NT2/D1 (cell line): ENCODE measurements at regions not wholly inside any gene's neighbourhood (a gene's known extent, or its start where the extent isn't known, plus 50 kb on each side); places are given as distances from the start of the nearest gene placed in this dataset.

Source experiments
- DNase-seq: peaks from one replicate; pipeline ENCODE4 v3.0.0-alpha.2; 2011; ENCODE audit warnings: low read depth, low spot score
- H3K27me3 ChIP-seq: 2 replicates; pipeline ENCODE4 v1.6.0; 2011; ENCODE audit warnings: mild to moderate bottlenecking; ENCODE audit not compliant: insufficient read length, insufficient read depth
- H3K36me3 ChIP-seq: 2 replicates; pipeline ENCODE4 v1.6.1; 2011; ENCODE audit warnings: mild to moderate bottlenecking, low read length, mixed read lengths; ENCODE audit not compliant: insufficient read depth, insufficient read length
- H3K4me1 ChIP-seq: 2 replicates; pipeline ENCODE4 v1.5.1; 2011; ENCODE audit not compliant: insufficient read depth, insufficient read length
- H3K4me3 ChIP-seq: 2 replicates; pipeline ENCODE4 v1.5.1; 2011; ENCODE audit warnings: low read depth; ENCODE audit not compliant: insufficient read length
- H3K9ac ChIP-seq: 2 replicates; pipeline ENCODE4 v1.6.0; 2011; ENCODE audit warnings: low read depth; ENCODE audit not compliant: insufficient read length
- H3K9me3 ChIP-seq: 2 replicates; pipeline ENCODE4 v1.5.1; 2011; ENCODE audit warnings: mild to moderate bottlenecking, low read length; ENCODE audit not compliant: insufficient read depth
- SUZ12 ChIP-seq: IDR thresholded peaks from 2 replicates; pipeline ENCODE4 v1.6.1; 2011; ENCODE audit not compliant: insufficient read length, insufficient read depth; ENCODE audit errors: extremely low read depth
- YY1 ChIP-seq: IDR thresholded peaks from 2 replicates; pipeline ENCODE4 v1.6.1; 2011; ENCODE audit not compliant: insufficient read length, insufficient read depth
- ZNF274 ChIP-seq: IDR thresholded peaks from 2 replicates; pipeline ENCODE4 v1.6.1; 2011; ENCODE audit warnings: mild to moderate bottlenecking, low read depth, low read length

- no peaks in the 10 kb centered on the region for H3K4me1 ChIP-seq
- no peak overlapping the region for H3K9ac ChIP-seq
- H3K27me3 ChIP-seq = no peaks in the 10 kb centered on the region
- no peak for DNase-seq
- H3K9me3 ChIP-seq = peaks cover 28% of the 10 kb centered on the region
- TF ChIP-seq ZNF274 (no peak), SUZ12 (no peak), YY1 (no peak)
- H3K36me3 ChIP-seq = no peaks in the 10 kb centered on the region
- H3K4me3 ChIP-seq = no peak overlapping the region
Observed at GRCh38 chr21:17903929-17904639, 84.9 kb upstream of the C21orf91 start.

GRCh38 chr21:17903029-17903806 lies 84.1 kb upstream of the C21orf91 start:
- no peak overlapping the region for H3K9ac ChIP-seq
- no peaks in the 10 kb centered on the region for H3K4me1 ChIP-seq
- no peaks in the 10 kb centered on the region for H3K36me3 ChIP-seq
- no peak for DNase-seq
- H3K27me3 ChIP-seq = no peaks in the 10 kb centered on the region
- TF ChIP-seq SUZ12 (no peak), YY1 (no peak), ZNF274 (no peak)
- no peak overlapping the region for H3K4me3 ChIP-seq
- H3K9me3 ChIP-seq = peaks cover 36% of the 10 kb centered on the region

GRCh38 chr21:17901458-17902079 lies 82.4 kb upstream of the C21orf91 start:
- H3K36me3 ChIP-seq = no peaks in the 10 kb centered on the region
- DNase-seq = no peak
- no peak for TF ChIP-seq ZNF274
- no peak for TF ChIP-seq YY1
- TF ChIP-seq SUZ12 = no peak
- H3K9ac ChIP-seq = no peak overlapping the region
- no peak overlapping the region for H3K4me3 ChIP-seq
- H3K27me3 ChIP-seq = no peaks in the 10 kb centered on the region
- no peaks in the 10 kb centered on the region for H3K4me1 ChIP-seq
- peaks cover 42% of the 10 kb centered on the region for H3K9me3 ChIP-seq

GRCh38 chr21:17900990-17901385 lies 81.8 kb upstream of the C21orf91 start:
- H3K4me3 ChIP-seq = no peak overlapping the region
- TF ChIP-seq ZNF274 (no peak), SUZ12 (no peak), YY1 (no peak)
- no peaks in the 10 kb centered on the region for H3K36me3 ChIP-seq
- no peaks in the 10 kb centered on the region for H3K4me1 ChIP-seq
- no peaks in the 10 kb centered on the region for H3K27me3 ChIP-seq
- peaks cover 44% of the 10 kb centered on the region for H3K9me3 ChIP-seq
- DNase-seq = peak; percentile 23
- no peak overlapping the region for H3K9ac ChIP-seq

- DNase-seq = peak; percentile 82
- H3K9ac ChIP-seq = no peak overlapping the region
- no peaks in the 10 kb centered on the region for H3K4me1 ChIP-seq
Observed at GRCh38 chr21:17900281-17900989, 81.3 kb upstream of the C21orf91 start.

GRCh38 chr21:17889171-17889570 lies 70.0 kb upstream of the C21orf91 start:
- no peak for DNase-seq
- Histone ChIP-seq H3K9ac (no peak overlapping the region), H3K36me3 (no peaks in the 10 kb centered on the region), H3K9me3 (no peaks in the 10 kb centered on the region), H3K27me3 (no peaks in the 10 kb centered on the region), H3K4me1 (no peaks in the 10 kb centered on the region), H3K4me3 (no peak overlapping the region)
- TF ChIP-seq ZNF274 = no peak
- no peak for TF ChIP-seq YY1
- TF ChIP-seq SUZ12 = no peak

More at GRCh38 chr21:17900281-17900989, 81.3 kb upstream of the C21orf91 start:
- TF ChIP-seq SUZ12 (no peak), YY1 (peak; percentile 28)
- Histone ChIP-seq H3K4me3 (no peak overlapping the region), H3K9me3 (peaks cover 44% of the 10 kb centered on the region), H3K36me3 (no peaks in the 10 kb centered on the region), H3K27me3 (no peaks in the 10 kb centered on the region)

- Histone ChIP-seq H3K36me3 (no peaks in the 10 kb centered on the region), H3K9me3 (no peaks in the 10 kb centered on the region), H3K27me3 (no peaks in the 10 kb centered on the region), H3K9ac (no peak overlapping the region), H3K4me1 (no peaks in the 10 kb centered on the region), H3K4me3 (no peak overlapping the region)
- no peak for TF ChIP-seq ZNF274
- no peak for TF ChIP-seq YY1
- no peak for TF ChIP-seq SUZ12
- DNase-seq = no peak
Observed at GRCh38 chr21:17869115-17869514, 50.0 kb upstream of the C21orf91 start.
